ENCODE measurements at regions not wholly inside any gene's neighbourhood (a gene's known extent, or its start where the extent isn't known, plus 50 kb on each side); places are given as distances from the start of the nearest gene placed in this dataset.

- DNase-seq = no peak
- ATAC-seq = no peak
- H3K27me3 ChIP-seq = no peaks in the 10 kb centered on the region
- H3K9me3 ChIP-seq = peaks cover 0 to 17% (median 0%) of the 10 kb centered on the region in 11 donors
- no peak overlapping the region for H3K4me3 ChIP-seq
- intact Hi-C loops (cut with DNase I) = no loop called here
- no peaks in the 10 kb centered on the region for H3K36me3 ChIP-seq
- no peak for TF ChIP-seq CTCF (IDR thresholded peaks at IDR 0.05)
- WGBS, 2 donors = 91 to 96% methylated on average over 3 of the region's 3 CpGs
- no peak overlapping the region for H3K27ac ChIP-seq
- H3K4me1 ChIP-seq = no peaks in the 10 kb centered on the region
These were observed 909.3 kb downstream of the LTN1 start for GRCh38 chr21:28083350-28083749.

- H3K4me3 ChIP-seq = no peak overlapping the region
- no peaks in the 10 kb centered on the region for H3K4me1 ChIP-seq
- intact Hi-C loops (cut with DNase I) = loop anchor here in 1 of 10 donors (10.0 kb wide), 1 partner anchor 247 kb away; no protein-coding TSS in a partner anchor
- no peak for TF ChIP-seq CTCF (IDR thresholded peaks at IDR 0.05)
- no peak for DNase-seq
- no peak for ATAC-seq
- H3K27me3 ChIP-seq = no peaks in the 10 kb centered on the region
- peaks cover 0 to 7% (median 0%) of the 10 kb centered on the region in 11 donors for H3K9me3 ChIP-seq
- 96 to 97% methylated on average over 2 of the region's 2 CpGs for WGBS, 2 donors
- no peak overlapping the region for H3K27ac ChIP-seq
- no peaks in the 10 kb centered on the region for H3K36me3 ChIP-seq
These were observed 914.6 kb downstream of the LTN1 start for GRCh38 chr21:28078126-28078525.

DNA sequence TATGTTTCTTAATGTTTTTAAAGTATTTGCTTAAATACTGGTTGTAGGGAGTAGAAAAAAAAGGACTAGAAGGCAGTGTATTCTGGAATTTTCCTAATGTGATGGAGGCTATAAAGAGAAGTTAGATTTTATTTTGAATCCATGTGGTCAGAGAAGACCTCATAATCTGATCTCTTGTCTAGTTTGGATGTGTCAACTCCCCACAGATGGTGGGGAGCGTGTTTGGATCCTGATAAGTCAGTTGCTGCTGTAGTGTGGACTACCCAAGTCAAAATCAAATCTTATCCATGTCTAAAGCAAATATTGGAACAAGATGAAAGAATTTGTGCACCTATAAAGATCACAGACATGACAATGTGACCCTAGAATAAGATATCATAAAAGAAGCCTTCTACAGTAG, 918.0 kb downstream of the LTN1 start:
- no peaks in the 10 kb centered on the region for H3K36me3 ChIP-seq
- H3K4me3 ChIP-seq = no peak overlapping the region
- ATAC-seq (no peak), DNase-seq (no peak)
- H3K4me1 ChIP-seq = peaks cover 0 to 3% (median 0%) of the 10 kb centered on the region in 9 donors
- 51 to 86% methylated on average over 1 of the region's 1 CpG for WGBS, 2 donors
- no peak overlapping the region for H3K27ac ChIP-seq
- no peaks in the 10 kb centered on the region for H3K27me3 ChIP-seq
- H3K9me3 ChIP-seq = peaks cover 0 to 13% (median 0%) of the 10 kb centered on the region in 11 donors
- no peak for TF ChIP-seq CTCF (IDR thresholded peaks at IDR 0.05)
- intact Hi-C loops (cut with DNase I) = loop anchor here in 1 of 10 donors (10.0 kb wide), 1 partner anchor 250 kb away; no protein-coding TSS in a partner anchor

DNA sequence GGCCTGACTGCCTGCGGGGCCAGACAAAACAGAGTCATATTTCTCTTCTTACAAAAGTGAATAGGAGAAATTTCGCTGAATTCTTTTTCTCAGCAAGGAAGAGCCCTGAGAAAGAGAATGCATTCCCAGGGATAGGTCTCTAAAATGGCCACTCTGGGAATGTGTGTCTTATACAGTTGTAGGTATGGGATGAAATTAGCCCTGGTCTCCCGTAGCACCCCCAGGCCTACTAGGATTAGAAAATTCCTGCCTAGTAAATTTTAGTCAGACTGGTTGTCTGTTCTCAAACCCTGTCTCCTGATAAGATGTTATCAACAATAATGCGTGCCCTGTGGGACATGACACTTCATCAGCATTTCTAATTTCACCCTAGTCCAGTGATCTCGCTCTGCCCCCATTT, 920.1 kb downstream of the LTN1 start:
- Histone ChIP-seq H3K9me3 (peaks cover 0 to 13% (median 0%) of the 10 kb centered on the region in 11 donors), H3K27ac (no peak overlapping the region), H3K36me3 (no peaks in the 10 kb centered on the region), H3K27me3 (no peaks in the 10 kb centered on the region), H3K4me3 (no peak overlapping the region), H3K4me1 (peaks cover 0 to 16% (median 5%) of the 10 kb centered on the region in 9 donors)
- WGBS, 2 donors = 77 to 87% methylated on average over 5 of the region's 5 CpGs
- no peak for TF ChIP-seq CTCF (IDR thresholded peaks at IDR 0.05)
- intact Hi-C loops (cut with DNase I) = loop anchor here in 1 of 10 donors (10.0 kb wide), 1 partner anchor 252 kb away; no protein-coding TSS in a partner anchor
- ATAC-seq = no peak
- no peak for DNase-seq

Data from heart right ventricle (tissue), 16 donors.